MM.1S (cell line): ENCODE measurements at regions not wholly inside any gene's neighbourhood (a gene's known extent, or its start where the extent isn't known, plus 50 kb on each side); places are given as distances from the start of the nearest gene placed in this dataset.

Experiments used
- CTCF ChIP-seq: fragments of 300-600 bp; sonication (generic); IDR thresholded peaks from 2 replicates; pipeline ENCODE4 v1.5.1; 2016; ENCODE audit warnings: antibody characterized with exemption, low read length, mixed read lengths
- EZH2 ChIP-seq: fragments of 300-600 bp; sonication (generic); optimal IDR thresholded peaks from 2 replicates; pipeline ENCODE3; 2017; ENCODE audit warnings: low read depth, mild to moderate bottlenecking, antibody characterized with exemption, low read length, mixed read lengths
- EZH2phosphoT487 ChIP-seq: fragments of 300-600 bp; sonication (generic); IDR thresholded peaks from 2 replicates; pipeline ENCODE4 v1.6.1; 2018; ENCODE audit warnings: antibody characterized with exemption, low read length

GRCh38 chr3:180534828-180535227, 67.1 kb upstream of the TTC14 start:
- TF ChIP-seq EZH2 (no peak), CTCF (no peak), EZH2phosphoT487 (no peak)
